ELF-1 (cell line): ENCODE measurements at regions not wholly inside any gene's neighbourhood (a gene's known extent, or its start where the extent isn't known, plus 50 kb on each side); places are given as distances from the start of the nearest gene placed in this dataset.

Source experiments
- DNase-seq: peaks from one replicate; pipeline ENCODE4 v3.0.0-alpha.2; 2016; ENCODE audit warnings: low read depth, low spot score

DNA sequence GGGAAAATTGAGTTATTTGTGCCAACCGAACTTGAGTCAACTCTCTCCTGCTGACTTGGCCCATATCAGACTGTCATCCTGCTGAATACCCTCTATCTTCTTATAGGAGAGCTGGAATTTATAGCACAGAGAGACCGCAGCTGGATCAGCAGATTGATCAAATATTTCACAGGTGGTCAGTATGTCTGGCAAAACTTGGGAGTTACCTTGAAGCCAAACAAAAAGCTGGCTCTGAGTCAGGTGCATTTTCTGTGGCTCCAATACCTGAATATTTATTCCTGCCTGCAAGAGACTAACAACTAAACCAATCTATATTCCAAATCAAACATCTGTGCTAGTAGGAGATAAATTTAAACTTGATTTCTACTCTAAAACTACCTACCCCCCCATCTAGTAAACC is 752.1 kb upstream of the ALCAM start:
- no peak for DNase-seq

DNA sequence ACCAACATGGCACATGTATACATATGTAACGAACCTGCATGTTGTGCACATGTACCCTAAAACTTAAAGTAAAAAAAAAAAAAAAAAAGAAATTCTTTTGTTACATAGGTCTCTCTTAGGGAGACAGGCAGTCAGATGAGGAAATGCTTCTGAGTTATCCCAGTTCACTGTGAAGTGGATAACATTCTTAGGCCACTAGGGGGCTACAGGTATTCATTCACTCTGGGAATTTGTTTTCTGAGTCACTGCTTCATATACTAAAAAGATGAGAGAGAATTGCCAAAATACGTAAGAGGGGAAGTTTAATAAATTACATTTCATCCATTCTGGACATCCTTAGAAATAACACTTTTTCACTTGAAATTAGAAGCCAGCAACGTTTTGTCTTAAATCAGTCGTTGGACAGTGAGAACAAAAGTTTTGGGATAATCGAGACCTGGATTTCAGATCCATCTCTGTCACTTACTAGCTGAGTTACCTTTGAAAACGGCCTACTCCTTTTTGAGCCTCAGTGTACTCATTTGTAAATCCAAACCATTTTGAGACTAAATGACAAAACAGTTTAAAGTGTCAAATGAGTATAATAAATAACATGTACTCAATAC is 738.4 kb upstream of the ALCAM start:
- no peak for DNase-seq

DNA sequence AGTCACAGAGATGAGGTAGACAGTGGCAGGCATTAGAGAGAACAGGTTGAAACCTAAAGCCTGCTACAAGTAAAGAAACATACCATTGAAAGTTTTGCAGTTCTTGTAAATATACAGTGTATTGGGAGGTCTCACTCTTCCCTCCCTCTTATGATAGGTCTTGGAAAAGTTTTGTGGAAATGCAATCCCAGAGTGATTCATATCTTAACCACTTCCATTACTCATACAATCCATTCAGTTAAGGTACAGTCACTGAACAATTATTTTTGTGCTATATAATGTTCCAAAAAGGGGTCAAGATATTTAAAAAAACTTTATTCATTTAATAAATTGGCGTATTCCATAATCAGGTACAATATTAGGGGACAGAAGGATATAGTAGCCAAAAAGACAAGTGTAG is 737.7 kb upstream of the ALCAM start:
- no peak for DNase-seq

DNA sequence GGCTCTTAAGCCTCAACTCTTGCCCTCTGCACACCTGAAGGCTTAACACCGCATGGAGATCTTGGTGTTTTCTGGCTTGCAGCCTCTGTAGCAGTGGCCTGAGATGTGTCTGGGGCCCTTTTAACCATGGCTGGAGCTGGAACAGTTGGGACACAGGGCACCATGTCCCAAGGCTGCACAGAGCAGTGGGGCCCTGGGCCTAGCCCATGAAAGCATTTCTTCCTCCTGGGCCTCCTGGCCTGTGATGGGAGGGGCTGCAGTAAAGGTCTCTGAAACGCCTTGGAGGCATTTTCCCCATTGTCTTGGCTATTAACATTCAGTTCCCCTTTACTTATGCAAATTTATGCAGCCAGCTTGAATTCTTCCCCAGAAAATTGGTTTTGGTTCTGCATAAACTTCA is 735.5 kb upstream of the ALCAM start:
- no peak for DNase-seq

DNA sequence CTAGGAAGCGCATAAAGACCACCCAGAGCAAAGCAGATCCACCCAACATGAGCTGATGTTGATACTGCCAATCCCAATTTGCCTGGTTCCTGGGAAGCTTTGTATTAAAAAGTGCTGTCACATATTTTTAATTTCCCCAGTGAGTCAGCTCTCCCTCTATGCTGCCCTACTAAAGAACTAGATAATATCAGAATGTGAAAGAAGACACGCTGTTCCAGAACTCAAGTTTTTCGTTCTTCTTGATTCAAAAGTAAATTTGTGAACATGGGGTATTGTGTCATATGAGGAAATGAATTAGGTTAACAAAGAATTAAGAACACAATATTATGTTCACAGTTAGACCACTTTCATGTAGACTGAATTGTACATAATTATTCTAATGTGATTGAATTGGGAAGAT is 734.2 kb upstream of the ALCAM start:
- DNase-seq, result no peak

DNA sequence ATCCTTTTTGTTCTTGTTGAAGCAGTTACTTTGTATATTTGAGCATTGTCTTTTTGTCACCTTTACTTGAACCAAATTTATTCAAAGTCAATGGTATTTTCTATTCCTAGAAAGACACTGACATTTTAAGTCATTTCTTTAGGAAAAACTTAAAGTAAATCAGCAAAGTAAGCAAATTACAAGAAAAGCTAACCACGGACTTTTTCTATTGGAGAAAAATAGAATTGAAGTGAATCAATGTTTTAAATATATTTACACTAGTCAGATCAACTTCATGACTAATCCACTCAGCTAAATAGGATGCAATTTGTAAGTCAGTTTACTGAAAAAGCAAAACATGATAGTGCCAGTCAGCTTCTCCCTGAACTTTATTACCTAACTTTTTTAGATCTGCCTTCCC is 733.8 kb upstream of the ALCAM start:
- no peak for DNase-seq

DNA sequence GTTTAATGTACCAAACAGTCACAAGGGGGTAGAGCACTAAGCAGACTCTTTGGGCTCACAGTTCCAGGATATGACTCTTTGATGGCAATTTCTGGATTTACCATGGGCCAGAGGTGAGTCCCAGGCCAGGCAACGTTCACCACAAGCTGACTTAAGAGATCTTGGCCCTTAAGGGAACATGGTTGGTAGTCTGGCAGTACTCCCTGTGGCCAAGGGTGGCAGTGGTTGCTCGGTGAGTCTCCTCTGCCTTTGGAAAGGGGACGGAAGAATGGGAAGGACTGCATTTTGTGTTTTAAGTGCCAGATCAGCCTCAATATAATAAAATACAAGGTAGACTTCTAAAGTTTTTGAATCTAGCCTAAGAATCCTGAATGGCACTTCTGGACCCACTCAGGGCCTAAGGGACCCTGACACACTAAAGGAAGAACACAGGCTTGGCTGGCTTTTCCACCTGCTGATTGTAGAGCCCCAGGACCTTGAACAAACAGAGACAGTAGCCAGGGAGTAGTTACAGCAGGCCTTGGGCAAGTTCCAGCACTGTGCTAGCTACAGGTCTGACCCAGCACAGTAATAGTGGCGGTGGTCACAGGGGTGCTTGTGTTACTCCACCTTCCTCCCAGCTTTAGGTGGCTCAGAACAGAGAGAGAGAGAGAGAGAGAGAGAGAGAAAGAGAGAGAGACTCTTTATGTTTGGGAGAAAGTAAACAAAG is 730.7 kb upstream of the ALCAM start:
- DNase-seq, result no peak

DNA sequence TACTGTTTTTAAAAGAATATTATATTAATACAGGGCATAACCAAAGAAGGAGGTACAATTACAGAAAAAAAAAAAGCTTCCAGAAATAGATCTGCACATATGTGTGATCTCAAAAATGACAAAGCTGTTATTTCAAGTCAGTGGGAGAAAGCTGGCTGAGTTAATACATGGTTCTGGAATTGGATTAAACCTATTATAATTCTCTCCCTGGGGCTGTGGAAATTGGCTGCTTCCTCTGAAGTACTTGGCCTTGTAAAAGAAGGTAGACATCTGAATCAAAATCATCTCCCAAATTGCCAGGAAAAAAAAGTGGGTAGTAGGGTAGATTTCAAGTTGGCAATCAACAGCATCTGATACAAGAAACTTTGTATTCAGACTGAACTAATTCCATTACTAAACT is 723.9 kb upstream of the ALCAM start:
- DNase-seq, result no peak

DNA sequence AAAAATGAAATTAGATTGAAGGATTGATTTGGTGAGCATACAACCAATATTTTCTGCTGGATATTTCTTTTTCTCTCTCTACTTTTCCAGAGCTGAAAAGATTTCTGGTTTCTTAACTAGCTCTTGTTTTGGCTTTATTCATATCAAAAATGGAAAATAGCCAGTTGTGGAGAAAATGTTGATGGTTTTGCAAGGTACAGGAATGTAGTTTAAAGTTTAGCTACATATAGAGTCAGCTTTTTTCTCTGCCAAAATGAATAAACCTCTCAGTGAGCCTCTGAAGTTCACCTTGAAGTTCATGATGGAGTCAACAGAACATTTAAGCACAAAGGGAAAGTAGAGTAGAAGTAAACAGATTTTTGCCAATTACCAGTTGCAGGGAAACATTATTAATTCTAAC is 720.5 kb upstream of the ALCAM start:
- DNase-seq, result no peak

DNA sequence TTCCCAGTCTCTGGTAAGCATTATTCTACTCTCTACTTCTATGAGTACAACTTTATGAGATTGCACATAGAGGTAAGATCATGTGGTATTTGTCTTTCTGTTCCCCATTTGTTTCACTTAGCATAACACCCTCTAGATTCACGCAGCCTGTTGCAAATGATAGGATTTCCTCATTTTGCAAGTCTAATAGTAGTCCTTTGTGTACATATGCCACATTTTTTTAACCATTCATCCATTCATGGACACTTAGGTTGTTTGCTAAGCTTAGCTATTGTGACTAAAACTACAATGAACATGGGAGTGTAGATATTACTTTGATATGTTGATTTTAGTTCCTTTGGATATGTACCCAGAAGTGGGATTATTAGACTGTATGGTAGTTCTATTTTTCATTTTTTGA is 717.9 kb upstream of the ALCAM start:
- DNase-seq, result no peak

DNA sequence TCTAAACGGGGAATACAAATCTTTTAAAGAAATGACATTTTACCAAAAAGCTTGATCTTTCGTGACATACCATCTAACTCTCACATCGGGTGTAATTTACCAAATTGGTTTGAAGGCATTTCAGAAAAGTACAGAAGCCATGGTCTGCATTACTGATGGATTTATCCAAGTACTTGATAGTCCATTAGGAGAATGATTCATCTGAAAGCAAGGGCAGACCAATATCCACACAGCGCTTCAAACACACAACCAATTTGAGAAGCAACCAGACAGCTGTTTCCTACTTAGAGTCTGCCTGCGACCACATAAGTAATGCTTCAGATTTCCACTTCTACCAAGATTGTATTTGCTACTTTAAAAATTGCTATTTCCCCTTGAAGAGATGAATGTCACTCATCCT is 697.6 kb upstream of the ALCAM start:
- DNase-seq, result no peak

DNA sequence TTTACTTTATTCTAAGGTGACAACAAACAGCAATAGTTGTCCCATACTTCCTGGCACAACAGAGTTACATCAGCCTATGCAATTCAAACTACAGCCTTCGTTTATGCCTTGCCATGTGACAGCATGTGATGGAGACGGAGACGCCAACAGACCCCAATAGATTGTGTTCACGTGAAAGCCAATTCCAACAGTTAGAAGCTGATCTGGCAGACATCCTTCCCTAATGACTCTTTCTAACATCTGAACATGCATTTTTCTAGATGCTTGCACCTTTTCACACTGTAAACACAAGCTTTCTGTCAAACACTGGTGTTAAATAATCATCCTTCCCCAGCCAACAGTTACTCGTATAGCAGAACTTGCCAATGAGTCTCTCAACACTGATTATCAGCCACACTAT is 694.4 kb upstream of the ALCAM start:
- no peak for DNase-seq

DNA sequence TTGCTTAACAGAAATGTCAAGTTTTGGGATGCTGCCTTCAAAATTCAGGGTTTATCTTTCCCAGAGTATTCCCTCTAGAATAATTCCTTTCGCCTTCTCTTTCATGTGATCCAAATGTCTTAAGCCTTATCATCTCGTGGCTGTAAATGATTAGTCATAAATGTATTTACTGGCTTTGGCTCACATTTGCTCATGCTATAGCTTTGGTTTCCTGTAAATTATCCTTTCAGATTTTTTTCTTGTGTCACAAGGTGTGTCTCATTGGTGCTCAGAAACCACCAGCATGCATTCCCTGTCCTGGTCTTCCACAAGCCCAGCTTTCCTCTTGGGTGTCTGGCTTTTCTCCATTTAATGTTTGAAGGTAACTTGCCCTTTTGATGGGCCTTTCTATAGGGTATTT is 692.7 kb upstream of the ALCAM start:
- no peak for DNase-seq

DNA sequence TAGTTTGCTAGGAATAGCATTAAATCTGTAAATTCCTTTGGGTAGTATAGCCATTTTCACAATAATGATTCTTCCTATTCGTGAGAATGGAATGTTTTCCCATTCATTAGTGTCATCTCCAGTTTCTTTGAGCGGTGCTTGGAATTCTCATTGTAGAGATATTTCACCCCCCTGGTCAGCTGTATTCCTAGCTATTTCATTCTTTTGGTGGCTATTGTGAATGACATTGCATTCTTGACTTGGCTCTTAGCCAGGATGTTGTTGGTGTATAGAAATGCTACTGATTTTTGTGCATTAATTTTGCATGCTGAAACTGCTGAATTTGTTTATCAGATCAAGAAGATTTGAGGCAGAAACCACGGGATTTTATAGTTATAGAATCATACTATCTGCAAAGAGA is 690.5 kb upstream of the ALCAM start:
- no peak for DNase-seq

DNA sequence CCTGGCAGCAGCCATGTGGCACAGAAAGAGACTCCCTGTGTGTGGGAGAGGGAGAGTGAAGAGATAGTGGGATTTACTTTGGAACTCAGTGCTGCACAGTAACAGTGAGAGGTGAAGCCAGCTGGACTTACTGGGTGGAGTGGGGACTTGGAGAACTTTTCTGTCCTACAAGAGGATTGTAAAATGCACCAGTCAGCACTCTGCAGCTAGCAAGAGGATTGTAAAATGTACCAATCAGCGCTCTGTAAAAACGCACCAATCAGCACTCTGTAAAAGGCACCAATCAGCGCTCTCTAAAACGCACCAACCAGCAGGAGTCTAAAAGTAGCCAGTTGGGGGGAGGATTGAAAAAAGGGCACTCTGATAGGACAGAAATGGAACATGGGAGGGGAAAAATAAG is 688.8 kb upstream of the ALCAM start:
- DNase-seq, result no peak

DNA sequence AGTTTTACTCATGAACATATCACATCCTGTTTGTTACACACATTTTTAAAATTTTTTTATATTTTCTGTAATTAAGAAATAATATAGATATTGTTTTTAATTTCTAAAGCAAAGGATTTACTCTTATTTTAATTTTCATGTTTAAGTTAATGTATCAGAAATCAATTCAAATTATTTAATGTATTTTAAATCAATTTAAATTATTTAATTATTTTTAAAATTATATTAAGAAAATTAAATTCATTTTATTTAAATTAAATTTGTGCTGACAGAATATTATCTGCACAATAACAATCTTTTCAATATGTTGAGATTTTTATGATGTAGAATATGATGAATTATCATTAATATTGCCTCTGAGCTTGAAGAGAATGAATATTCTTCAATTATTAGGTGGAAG is 681.2 kb upstream of the ALCAM start:
- DNase-seq, result no peak

DNA sequence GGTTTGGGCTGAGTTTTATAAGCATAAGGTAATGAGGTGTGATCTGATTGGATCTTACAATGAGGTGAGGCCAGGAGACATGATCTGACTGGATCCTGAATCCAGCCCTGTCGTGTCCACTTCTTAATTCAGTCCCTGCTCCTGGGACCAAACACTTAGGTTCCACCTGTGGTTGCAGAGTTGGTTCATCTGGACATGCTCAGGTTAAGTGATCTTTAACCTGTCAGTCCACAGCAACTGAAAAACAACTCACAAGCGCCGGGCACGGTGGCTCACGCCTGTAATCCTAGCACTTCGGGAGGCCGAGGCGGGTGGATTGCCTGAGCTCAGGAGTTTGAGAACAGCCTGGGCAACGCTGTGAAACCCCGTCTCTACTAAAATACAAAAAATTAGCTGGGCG is 679.3 kb upstream of the ALCAM start:
- DNase-seq, result no peak

DNA sequence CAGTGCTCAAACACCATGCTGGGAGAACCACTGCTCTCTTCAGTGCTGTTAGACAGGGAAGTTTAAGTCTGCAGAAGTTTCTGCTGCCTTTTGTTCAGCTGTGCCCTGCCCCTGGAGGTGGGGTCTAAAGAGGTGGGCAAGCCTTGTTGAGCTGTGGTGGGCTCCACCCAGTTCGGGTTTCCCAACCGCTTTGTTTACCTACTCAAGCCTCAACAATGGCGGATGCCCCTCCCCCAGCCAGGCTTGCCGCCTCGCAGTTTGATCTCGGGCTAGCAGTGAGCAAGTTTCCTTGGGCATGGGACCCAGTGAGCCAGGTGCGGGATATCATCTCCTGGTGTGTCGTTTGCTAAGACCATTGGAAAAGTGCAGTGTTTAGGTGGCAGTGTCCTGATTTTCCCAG is 670.2 kb upstream of the ALCAM start:
- peak; percentile 77 for DNase-seq

DNA sequence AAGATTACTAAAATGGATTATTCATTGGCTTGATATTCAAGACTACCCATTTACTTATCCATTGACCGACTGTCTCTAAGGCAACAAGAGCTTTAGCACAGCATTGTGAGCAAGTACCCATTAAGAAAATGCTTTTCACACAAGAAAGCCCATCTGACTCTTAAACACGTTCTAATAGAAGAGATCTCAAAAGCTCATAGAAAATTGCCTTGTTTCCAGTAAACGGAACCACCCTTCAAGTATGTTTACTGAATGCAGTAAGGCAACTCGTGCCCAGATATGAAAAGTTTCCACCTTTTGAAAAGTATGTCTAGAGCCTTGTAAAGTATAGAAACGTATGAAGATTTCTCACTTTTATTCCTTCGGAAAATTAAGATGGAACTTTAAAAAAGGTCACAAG is 655.3 kb upstream of the ALCAM start:
- no peak for DNase-seq

DNA sequence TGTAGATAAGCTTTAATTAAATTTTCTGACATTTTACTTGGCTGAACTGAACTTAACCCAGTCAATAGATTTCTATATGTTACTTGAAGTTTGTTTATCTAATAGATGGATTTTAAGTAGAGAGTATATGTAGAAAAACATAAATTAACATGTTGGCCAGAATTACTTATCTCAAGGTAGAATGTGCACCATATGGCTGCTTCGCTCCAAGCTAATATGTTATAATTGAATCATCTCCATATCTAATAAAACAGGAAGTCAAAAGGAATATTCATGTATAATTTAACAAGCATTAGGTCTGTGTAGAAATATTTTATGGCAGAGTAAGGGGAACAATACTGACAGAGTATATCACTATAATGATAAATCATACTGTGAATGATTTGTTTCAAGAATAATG is 650.7 kb upstream of the ALCAM start:
- DNase-seq, result no peak

DNA sequence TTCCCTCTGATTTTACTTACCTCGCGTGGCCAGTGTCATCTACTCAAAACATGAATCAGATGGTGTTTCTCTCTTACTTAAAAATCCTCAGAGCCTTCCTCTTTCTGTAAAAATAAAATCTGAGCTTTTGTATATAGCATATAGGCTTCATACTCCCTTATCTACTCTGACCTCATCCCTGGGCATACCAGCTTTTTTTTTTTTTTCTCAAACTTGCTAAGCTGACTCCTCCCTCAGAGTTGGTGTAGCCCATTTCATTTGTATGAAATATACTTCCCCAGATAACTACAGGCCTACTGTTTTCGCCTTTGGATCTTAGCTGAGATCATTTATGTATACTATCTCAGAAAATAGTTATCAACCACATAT is 648.9 kb upstream of the ALCAM start:
- no peak for DNase-seq

DNA sequence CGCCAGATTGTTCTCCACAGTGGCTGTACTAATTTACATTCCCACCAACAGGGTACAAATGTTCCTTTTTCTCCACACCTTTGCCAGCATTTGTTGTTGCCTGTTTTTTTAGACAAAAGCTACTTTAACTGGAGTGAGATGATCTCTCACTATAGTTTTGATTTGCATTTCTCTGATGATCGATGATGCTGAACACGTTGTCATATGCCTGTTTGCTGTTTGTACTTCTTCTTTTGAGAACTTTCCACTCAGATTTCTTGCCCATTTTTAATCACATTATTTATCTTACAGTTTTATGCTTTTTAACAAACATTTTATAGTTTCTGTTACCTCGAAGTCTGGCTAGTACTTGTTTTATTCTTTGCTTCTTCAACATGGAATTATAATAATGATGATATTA is 643.7 kb upstream of the ALCAM start:
- DNase-seq, result no peak

DNA sequence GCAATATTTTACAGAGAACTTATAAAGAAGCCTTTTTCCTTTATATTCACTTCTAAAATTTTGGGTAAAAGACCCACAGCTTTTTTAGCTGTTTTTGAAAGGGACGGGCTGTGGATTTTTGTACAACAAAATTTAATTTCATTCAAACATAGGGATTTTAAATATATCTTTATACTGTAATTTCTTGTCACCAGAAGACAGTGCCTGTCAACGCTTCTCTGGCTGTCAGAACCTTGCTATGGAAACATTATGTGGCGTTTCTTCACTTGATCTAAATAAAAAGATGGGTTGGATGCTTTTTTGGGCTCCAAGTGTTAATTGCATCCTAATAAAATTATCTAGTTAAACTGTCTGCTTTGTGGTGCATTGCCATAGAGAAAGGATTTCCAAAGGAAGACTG is 635.6 kb upstream of the ALCAM start:
- DNase-seq, result no peak

DNA sequence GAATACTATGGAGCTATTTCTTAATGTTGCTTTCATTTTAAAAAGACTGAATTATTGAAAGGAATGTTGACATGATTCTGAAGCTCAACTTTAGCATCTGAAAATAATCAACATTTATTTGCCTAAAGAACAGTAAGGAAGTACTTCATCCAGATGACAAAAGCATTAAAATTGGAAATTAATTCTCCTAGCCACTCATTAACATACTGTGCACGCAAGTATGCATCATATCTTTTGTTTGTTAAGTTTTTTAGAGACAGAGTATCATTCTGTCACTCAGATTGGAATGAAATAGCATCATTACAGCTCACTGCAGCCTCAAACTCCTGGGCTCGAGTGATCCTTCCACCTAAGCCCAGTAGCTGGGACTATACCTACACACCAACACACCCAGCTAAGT is 632.1 kb upstream of the ALCAM start:
- DNase-seq, result no peak
